GM21619 (cell line): ENCODE measurements at regions not wholly inside any gene's neighbourhood (a gene's known extent, or its start where the extent isn't known, plus 50 kb on each side); places are given as distances from the start of the nearest gene placed in this dataset.

Source experiments
- ATAC-seq: cut with Tn5 transposase; IDR thresholded peaks from one replicate; pipeline ENCODE4 v1.9.1; 2021; ENCODE audit not compliant: unreplicated experiment

DNA sequence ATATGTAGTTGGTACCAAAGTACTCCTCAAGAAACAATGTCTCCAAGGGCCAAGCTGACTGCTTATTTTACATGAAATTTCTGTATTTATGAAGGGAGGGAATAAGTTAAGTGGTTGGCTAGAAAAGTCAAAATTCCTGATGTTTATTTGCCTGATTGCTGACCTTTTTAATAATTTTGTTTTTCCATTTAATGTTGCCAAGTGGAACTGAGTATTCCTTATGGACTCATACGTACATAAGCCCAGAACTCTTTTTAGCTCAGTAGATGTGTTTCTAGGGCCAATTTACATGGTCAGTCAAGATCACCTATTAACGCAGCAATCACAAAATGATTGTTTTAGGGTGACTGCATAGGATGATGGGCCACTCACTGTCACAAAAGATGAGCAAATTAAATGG lies 78.3 kb upstream of the FZD8 start:
- no peak for ATAC-seq

DNA sequence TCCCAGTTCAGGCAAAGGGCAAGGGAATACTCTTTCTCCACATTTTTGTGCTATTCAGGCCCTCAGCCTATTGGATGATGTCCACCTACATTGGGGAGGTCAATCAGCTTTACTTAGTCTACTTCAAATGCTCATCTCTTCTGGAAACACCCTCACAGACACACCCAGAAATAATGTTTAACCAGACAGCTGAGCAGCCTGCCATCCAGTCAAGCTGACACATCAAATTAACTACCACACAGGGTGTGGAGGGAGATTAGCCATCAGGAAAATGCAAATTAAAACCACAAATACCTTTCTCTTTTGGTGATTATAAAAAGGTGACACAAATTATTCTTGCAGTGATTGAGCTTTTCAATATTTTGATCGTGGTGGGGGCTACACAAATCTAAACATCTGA lies 74.7 kb upstream of the FZD8 start:
- no peak for ATAC-seq

DNA sequence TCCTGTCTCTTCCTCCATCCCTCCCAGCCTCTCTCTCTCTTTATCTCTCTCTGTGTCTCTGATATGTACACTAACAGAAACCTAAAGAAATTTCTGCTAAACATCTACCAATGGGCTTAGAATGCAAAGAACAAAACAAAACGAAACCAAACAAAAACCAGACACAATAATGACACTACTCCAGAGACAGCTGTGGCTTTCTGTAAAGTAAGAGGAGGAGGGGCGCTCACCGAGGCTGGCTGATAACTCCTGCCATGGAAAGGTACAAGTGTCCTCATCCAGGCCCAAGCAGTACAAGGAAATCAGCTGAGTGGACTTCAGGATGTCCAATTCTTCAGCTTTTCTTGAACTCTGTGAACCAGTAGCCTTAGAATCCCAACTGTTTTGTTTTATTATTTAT lies 70.4 kb upstream of the FZD8 start:
- ATAC-seq = no peak

DNA sequence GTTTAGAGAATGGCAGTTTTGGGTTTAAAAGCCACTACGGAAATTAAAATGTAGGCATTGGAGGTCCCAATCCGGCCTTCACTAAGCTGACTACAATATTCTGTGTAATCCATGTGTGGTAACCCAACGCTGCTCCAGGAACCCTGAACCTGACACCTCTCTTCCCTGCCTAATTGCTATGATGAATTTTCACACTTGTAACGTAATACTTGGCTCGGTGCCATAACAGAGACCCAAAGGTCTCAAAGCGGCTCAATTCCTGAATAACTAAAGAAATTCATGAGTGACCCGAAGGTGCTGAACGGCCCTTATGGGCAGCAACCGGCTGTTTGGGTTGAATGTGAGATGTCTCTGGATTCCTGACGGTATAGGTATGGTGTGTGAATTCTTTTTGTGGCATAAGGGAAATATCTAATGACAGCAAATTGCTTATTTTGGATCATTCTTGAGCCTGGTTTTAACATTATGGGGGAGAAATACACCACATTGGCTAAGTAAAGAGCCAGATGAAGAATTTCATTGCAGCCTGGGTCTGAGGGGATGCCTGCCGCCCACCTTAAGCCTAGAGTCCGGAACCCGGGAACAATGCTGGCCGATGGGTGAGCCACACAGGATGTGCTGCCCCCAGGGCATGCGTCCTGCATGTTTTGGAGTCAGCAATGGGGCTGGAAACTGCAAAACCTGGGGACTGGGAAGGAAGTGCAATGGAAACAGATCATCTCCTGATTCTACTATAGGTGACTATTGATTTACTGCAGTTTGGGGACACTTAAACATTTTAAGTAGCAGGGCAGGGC lies 69.7 kb upstream of the FZD8 start:
- no peak for ATAC-seq

DNA sequence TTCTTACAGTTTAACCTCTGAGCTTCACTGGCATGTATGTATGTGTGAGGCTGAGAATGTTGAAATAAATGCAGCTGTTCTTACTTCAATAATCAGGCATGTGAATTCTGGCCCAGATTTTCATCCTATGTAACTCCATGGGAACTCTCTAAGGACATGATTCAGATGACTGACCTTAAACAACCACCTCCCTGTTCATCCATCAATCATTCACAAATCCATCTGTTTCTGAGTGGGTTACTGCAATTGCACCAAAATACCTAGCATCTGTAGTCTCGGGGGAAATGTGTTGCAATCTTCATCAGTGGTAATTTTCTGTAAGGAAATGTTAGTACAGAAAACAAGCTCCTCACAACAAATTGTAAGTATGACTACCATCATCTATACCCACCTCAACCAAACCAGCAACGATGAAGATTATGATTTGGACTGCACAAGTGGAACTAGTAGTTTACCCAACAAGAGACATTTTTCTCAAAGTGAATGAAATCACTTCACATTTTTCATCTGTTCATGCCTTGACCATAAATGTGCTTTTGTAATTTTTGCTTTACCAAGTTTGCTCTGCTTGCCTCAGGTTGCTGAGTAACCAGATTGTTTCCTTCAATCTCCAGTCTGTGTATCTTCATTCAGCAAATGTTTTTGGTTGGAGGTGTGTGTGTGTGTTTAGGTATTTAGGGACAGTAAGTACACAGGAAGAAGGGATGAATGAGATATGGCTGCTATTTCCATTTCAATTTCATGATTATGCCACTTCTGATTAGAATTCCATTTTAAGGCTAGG lies 65.7 kb upstream of the FZD8 start:
- no peak for ATAC-seq

DNA sequence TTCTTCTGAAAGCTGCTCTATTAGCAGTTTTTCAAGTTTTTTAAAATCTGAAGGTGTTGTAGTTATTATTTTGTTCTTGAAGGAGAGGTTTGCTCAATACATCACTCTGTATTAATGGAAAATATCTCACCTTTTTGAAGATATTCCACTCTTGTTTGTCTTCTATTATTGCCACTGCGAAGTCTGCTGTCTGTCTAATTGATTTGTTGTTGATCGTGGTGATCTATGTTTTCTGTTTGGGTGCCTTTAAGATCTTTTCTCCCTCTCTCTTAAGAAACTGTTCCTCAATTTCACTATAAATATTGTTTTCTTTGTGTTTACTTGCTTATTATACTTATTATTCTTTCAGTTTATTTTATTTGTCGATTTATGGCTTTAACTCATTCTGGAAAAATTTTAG lies 64.9 kb upstream of the FZD8 start:
- ATAC-seq = no peak

DNA sequence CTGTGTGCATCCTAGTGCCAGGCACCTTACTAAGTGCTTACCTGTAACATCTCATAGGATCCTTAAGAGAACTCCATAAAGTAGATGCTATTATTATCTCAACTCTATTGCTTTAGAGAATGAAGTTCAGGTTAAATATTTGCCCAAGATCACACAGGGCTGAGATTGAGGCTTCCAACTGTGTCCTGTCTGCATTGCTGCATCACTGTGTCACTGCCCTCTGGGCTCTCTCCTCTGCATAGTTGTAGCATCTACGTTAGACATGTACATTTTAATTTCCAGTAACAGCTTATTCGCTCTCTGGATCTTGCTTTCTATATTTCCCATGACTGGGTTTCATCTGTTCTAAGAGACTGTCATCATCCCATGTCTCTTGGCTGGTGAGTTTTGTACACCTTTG lies 63.6 kb upstream of the FZD8 start:
- ATAC-seq = no peak

DNA sequence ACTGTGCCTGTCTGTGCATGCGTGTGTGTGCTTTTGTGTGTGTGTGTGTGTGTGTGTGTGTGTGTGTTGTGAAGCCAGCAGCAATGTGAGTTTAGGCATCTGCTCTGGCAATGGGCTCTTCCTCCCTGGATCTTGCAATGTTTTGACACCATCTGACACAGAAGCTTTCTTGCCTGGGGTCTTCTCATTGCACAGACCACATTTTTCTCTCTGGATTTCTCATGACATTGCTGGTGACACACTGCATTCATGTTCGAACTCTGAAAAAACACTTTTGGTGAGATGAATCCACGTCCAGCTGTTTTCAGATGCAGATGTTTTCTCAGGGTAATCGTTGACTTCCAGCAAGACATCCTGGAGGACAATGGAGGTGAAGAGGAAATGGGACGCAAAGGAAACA lies 63.0 kb upstream of the FZD8 start:
- no peak for ATAC-seq

DNA sequence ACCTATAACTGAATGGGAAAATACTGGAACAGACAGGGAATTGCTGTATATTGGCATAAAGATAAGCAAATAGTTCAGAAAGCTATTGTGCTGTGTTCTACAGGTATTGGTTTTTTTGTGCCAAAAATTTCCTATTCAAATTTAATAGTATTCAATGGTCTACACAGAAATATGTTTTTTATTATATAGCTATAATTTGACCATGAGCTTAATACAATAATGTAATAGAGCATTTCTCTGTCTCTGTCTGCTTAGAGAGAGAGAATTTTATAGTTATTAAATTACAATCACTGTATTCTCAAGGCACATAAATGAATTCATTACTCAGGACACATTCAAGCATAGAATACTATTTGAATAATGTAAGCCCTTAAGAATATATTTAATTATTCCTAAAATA lies 62.3 kb upstream of the FZD8 start:
- ATAC-seq = no peak

DNA sequence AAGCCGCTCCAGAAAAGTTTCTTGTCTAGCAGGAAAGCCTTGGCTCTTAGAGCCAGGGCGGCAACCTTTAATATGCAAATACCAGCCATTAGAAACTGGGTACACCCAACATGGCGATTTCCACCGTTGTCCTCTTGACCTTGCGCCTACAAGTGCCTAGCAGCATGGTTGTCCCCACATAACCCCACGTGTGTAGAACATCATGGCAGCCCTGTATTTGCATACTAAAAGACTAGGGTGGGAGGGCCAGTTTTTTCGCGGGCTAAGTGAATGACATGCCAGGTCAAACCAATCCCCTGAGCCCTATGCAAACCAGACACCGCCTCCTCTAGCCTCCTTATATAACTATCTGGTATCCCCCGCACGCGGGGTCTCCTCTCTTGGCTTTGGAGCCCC lies 58.4 kb upstream of the FZD8 start:
- ATAC-seq = no peak

DNA sequence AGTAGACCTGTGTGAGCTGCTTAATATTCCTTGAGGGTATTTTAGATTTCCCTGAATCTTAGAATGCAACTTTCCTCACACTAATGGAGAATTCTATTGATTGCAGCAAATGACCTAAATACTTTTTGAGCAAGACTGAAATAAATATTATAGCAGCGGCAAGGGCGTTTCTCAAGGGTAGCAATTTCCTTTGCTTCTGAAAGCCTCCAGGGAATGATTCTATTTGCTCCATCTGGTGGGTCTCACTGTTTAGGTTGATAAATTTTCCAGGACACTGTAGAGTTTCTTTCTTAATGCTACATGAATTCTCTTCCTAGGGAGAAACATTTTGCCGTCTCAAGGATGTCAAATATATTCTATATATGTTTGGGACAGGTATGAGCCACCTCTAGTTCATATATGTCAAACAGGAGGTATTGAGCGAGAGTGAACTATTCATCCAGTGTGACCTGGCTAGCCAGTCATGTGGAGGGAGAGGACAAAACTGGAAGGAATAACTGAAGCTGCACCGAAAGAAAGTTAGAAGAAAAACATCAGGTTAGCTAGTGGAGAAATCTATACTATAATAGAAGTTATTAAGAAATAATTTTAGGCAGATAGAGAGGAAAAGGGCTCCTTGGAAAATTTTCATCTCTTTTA lies 57.9 kb upstream of the FZD8 start:
- no peak for ATAC-seq

DNA sequence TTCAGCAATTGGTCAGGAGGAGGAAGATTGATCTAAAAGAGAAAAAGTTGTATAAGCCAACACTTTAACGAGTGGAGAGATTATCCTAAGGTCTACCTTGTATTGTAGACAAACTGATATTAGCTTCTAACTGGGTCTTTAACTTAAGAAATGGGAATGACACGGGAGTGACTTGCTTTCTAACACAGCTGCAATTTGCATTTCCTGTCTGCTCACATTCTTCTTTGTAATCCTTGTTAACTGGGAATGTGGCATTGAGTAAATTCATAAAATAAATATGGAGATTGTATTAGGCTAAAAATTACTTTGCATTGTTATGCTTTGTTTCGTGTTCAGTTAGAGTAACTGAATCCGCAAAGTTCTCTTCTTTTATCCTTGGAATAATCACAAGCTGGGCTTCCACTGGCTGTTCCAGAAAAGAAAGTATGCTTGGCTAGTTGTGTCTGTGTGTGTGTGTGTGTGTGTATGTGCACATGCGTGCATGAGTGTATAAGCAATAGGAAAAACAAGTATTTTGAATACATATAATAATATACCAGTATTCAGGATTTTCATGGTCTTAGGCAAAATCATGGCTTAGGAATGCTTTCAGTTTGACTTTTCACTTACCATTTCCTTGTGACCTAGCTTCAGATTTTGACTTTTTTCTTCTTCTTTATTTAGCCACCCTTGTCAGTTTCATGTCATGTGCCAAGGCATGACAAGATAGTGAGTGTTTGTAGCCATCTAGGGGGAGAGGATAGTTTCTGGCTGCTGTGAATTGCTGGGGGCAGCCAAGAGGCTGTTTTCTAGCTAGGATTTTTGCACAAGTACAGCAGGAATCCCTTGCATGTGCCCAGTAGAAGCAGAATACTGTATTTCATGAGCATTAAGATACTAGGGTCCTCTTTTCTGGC lies 54.5 kb upstream of the FZD8 start:
- ATAC-seq = no peak

DNA sequence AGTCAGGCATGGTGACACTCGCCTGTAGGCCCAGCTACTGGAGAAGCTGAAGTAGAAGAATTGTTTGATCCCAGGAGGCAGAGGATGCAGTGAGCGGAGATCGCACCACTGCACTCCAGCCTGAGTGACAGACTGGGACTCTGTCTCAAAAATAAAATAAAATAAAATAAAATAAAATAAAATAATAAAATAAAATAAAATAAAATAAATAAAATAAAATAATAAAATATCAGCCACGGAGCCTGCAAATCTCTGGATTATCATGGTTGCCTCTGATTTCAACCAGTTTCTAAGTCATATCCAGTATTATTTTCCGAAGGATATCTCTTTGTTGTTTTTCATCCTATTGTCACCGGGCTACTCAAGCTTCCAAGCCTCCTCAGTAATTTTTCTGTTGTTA lies 51.7 kb upstream of the FZD8 start:
- ATAC-seq = no peak
